ENCODE measurements at regions not wholly inside any gene's neighbourhood (a gene's known extent, or its start where the extent isn't known, plus 50 kb on each side); places are given as distances from the start of the nearest gene placed in this dataset.

DNA sequence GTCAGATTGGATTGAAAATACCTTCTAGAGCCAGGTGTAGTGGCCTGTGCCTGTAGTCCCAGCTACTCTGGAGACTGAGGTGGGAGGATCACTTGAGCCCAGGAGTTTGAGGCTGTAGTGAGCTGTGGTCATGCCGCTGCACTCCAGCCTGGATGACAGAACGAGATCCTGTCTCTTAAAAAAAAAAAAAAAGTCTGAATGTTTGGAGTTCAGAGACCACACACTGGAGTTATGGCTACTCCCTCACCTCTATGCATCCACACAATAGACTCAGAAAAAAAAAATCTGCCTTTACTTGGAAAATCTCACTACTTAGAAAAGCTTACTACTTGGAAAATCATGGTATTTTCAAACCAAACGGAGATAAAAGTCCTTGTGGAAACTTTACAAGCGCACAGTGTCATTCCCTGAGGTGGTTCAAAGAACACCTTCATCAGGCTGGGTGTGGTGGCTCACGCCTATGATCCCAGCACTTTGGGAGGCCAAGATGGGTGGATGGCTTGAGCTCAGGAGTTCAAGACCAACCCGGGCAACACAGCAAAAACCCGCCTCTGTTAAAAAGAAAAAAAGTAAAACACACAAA is 63.9 kb upstream of the PICALM start:
- no peaks in the 10 kb centered on the region for H3K79me2 ChIP-seq (ENCODE audit: insufficient read depth, low read length)
- H3K27me3 ChIP-seq (ENCODE audit: insufficient read depth, low read length) = no peaks in the 10 kb centered on the region
- H3K4me1 ChIP-seq (ENCODE audit: insufficient read depth, low read length) = peaks cover 9% of the 10 kb centered on the region
- no peaks in the 10 kb centered on the region for H4K20me1 ChIP-seq (ENCODE audit: insufficient read depth, low read length)
- no peak overlapping the region for H3K4me2 ChIP-seq (ENCODE audit: insufficient read depth, low read length)
- no peak overlapping the region for H3K27ac ChIP-seq (ENCODE audit: low read depth, low read length)
- H3K36me3 ChIP-seq (ENCODE audit: insufficient read depth, low read length) = no peaks in the 10 kb centered on the region
- H3K4me3 ChIP-seq (ENCODE audit: insufficient read depth, low read length) = no peak overlapping the region
- DNase-seq (ENCODE audit: insufficient read length, low spot score, missing footprints) = no peak
- TF ChIP-seq, protein P1, sequence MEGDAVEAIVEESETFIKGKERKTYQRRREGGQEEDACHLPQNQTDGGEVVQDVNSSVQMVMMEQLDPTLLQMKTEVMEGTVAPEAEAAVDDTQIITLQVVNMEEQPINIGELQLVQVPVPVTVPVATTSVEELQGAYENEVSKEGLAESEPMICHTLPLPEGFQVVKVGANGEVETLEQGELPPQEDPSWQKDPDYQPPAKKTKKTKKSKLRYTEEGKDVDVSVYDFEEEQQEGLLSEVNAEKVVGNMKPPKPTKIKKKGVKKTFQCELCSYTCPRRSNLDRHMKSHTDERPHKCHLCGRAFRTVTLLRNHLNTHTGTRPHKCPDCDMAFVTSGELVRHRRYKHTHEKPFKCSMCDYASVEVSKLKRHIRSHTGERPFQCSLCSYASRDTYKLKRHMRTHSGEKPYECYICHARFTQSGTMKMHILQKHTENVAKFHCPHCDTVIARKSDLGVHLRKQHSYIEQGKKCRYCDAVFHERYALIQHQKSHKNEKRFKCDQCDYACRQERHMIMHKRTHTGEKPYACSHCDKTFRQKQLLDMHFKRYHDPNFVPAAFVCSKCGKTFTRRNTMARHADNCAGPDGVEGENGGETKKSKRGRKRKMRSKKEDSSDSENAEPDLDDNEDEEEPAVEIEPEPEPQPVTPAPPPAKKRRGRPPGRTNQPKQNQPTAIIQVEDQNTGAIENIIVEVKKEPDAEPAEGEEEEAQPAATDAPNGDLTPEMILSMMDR (IDR thresholded peaks at IDR 0.05; ENCODE audit: extremely low read depth, low read depth, low read length) = no peak
- H2AFZ ChIP-seq (ENCODE audit: low read length) = no peak overlapping the region
- H3K9me3 ChIP-seq (ENCODE audit: low read depth, low read length) = no peaks in the 10 kb centered on the region

GRCh38 chr11:86129740-86130540 is 61.1 kb upstream of the PICALM start:
- Histone ChIP-seq H3K4me1 (ENCODE audit: insufficient read depth, low read length) (no peaks in the 10 kb centered on the region), H3K27ac (ENCODE audit: low read depth, low read length) (no peak overlapping the region), H3K9me3 (ENCODE audit: low read depth, low read length) (no peaks in the 10 kb centered on the region), H2AFZ (ENCODE audit: low read length) (no peak overlapping the region), H3K4me2 (ENCODE audit: insufficient read depth, low read length) (no peak overlapping the region), H3K27me3 (ENCODE audit: insufficient read depth, low read length) (no peaks in the 10 kb centered on the region), H4K20me1 (ENCODE audit: insufficient read depth, low read length) (no peaks in the 10 kb centered on the region), H3K79me2 (ENCODE audit: insufficient read depth, low read length) (no peaks in the 10 kb centered on the region), H3K4me3 (ENCODE audit: insufficient read depth, low read length) (no peak overlapping the region), H3K36me3 (ENCODE audit: insufficient read depth, low read length) (no peaks in the 10 kb centered on the region)
- no peak for DNase-seq (ENCODE audit: insufficient read length, low spot score, missing footprints)
- TF ChIP-seq, protein P1 (IDR thresholded peaks at IDR 0.05; ENCODE audit: extremely low read depth, low read depth, low read length) = no peak

GRCh38 chr11:86128914-86129313 is 60.0 kb upstream of the PICALM start:
- H3K79me2 ChIP-seq (ENCODE audit: insufficient read depth, low read length) = no peaks in the 10 kb centered on the region
- H3K36me3 ChIP-seq (ENCODE audit: insufficient read depth, low read length) = no peaks in the 10 kb centered on the region
- H3K9me3 ChIP-seq (ENCODE audit: low read depth, low read length) = no peaks in the 10 kb centered on the region
- no peaks in the 10 kb centered on the region for H3K27me3 ChIP-seq (ENCODE audit: insufficient read depth, low read length)
- H3K27ac ChIP-seq (ENCODE audit: low read depth, low read length) = no peak overlapping the region
- DNase-seq (ENCODE audit: insufficient read length, low spot score, missing footprints) = no peak
- no peak overlapping the region for H3K4me2 ChIP-seq (ENCODE audit: insufficient read depth, low read length)
- no peak overlapping the region for H2AFZ ChIP-seq (ENCODE audit: low read length)
- no peaks in the 10 kb centered on the region for H3K4me1 ChIP-seq (ENCODE audit: insufficient read depth, low read length)
- TF ChIP-seq, protein P1 (IDR thresholded peaks at IDR 0.05; ENCODE audit: extremely low read depth, low read depth, low read length) = no peak
- no peak overlapping the region for H3K4me3 ChIP-seq (ENCODE audit: insufficient read depth, low read length)
- no peaks in the 10 kb centered on the region for H4K20me1 ChIP-seq (ENCODE audit: insufficient read depth, low read length)

GRCh38 chr11:86126862-86127261 is 58.0 kb upstream of the PICALM start:
- no peaks in the 10 kb centered on the region for H3K4me1 ChIP-seq (ENCODE audit: insufficient read depth, low read length)
- no peak overlapping the region for H2AFZ ChIP-seq (ENCODE audit: low read length)
- no peak overlapping the region for H3K4me2 ChIP-seq (ENCODE audit: insufficient read depth, low read length)
- TF ChIP-seq, protein P1 (IDR thresholded peaks at IDR 0.05; ENCODE audit: extremely low read depth, low read depth, low read length) = no peak
- H3K27me3 ChIP-seq (ENCODE audit: insufficient read depth, low read length) = no peaks in the 10 kb centered on the region
- no peak overlapping the region for H3K27ac ChIP-seq (ENCODE audit: low read depth, low read length)
- no peaks in the 10 kb centered on the region for H3K36me3 ChIP-seq (ENCODE audit: insufficient read depth, low read length)
- no peaks in the 10 kb centered on the region for H3K9me3 ChIP-seq (ENCODE audit: low read depth, low read length)
- H3K4me3 ChIP-seq (ENCODE audit: insufficient read depth, low read length) = no peak overlapping the region
- no peak for DNase-seq (ENCODE audit: insufficient read length, low spot score, missing footprints)
- no peaks in the 10 kb centered on the region for H4K20me1 ChIP-seq (ENCODE audit: insufficient read depth, low read length)
- H3K79me2 ChIP-seq (ENCODE audit: insufficient read depth, low read length) = no peaks in the 10 kb centered on the region

All from osteoblast (primary cell).